ENCODE measurements at regions not wholly inside any gene's neighbourhood (a gene's known extent, or its start where the extent isn't known, plus 50 kb on each side); places are given as distances from the start of the nearest gene placed in this dataset.

DNA sequence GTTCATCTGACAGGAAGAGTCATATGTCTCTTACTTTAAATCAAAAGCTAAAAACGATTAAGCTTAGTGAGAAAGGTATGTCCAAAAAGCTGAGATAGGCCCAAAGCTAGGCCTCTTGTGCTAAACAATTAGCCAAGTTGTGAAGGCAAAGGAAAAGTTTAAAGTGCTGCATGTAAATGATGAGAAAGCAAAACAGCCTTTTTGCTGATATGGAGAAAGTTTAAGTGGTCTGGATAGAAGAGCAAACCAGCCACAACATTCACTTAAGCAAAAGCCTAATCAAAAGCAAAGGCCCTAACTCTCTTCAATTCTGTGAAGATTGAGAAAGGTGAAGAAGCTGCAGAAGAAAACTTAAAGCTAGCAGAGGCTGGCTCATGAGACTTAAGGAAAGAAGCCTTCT is 511.3 kb upstream of the FAM98A start:
- no peak overlapping the region for H3K4me3 ChIP-seq (replicated peaks; ENCODE audit: low read depth, low read length)
- no peak for DNase-seq (ENCODE audit: extremely low read depth, low read depth)
- TF ChIP-seq, protein P1, sequence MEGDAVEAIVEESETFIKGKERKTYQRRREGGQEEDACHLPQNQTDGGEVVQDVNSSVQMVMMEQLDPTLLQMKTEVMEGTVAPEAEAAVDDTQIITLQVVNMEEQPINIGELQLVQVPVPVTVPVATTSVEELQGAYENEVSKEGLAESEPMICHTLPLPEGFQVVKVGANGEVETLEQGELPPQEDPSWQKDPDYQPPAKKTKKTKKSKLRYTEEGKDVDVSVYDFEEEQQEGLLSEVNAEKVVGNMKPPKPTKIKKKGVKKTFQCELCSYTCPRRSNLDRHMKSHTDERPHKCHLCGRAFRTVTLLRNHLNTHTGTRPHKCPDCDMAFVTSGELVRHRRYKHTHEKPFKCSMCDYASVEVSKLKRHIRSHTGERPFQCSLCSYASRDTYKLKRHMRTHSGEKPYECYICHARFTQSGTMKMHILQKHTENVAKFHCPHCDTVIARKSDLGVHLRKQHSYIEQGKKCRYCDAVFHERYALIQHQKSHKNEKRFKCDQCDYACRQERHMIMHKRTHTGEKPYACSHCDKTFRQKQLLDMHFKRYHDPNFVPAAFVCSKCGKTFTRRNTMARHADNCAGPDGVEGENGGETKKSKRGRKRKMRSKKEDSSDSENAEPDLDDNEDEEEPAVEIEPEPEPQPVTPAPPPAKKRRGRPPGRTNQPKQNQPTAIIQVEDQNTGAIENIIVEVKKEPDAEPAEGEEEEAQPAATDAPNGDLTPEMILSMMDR (IDR thresholded peaks at IDR 0.05; ENCODE audit: low read depth, low read length, missing control alignments) = no peak

DNA sequence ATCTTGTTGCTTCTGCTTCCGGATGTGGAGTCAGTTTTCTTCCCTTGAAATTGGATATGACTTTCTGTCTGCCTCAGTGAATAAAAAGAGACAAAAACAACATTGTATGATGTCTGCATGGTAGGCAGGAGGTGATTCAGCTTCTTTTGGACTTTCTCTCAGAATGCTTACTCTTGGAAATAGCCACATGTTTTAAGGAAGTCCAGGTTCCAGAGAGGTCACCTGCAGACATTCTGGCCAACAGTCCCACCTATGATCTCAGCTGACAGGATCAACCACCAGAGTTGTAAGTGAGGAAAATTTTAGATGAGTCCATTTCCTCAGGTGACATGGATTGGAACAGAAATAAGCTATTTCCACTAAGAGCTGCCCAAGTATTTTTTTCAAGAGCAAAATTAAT is 508.7 kb upstream of the FAM98A start:
- TF ChIP-seq, protein P1 (IDR thresholded peaks at IDR 0.05; ENCODE audit: low read depth, low read length, missing control alignments) = no peak
- no peak for DNase-seq (ENCODE audit: extremely low read depth, low read depth)
- H3K4me3 ChIP-seq (replicated peaks; ENCODE audit: low read depth, low read length) = no peak overlapping the region

DNA sequence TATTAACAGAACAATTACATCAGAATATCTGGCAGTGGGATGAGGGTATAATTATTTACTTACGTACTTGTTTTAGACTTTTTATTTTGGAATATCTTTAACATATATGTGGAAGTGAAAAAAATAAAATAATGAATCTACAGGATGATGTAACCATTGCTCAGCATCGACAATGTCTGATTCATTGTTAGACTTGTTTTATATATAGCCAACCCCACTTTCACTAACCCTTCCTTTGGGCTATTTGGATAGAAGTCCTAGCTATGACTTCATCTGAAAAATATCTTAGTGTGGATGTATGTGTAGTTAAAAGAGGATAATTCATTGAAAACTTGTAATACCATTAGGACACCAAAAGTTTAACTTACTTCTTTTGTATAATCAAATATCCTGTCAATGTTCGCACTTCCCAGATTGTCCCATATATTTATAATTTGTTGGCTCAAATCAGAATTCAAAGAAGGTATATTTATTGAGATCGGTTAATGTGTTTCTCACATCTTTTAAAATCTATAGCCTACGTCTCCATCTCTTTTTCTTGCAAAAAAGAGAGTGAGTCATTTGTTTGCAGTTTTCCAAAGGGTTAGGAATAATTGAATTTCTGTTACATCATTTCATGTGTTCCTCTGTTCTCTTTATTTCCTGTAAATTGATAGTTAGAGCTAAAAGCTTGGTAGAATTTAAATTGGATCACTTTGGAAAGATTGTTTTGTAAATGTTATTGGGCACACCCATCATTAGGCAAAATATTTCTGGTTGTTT is 506.1 kb upstream of the FAM98A start:
- DNase-seq (ENCODE audit: extremely low read depth, low read depth) = no peak
- H3K4me3 ChIP-seq (replicated peaks; ENCODE audit: low read depth, low read length) = no peak overlapping the region
- TF ChIP-seq, protein P1 (IDR thresholded peaks at IDR 0.05; ENCODE audit: low read depth, low read length, missing control alignments) = no peak

DNA sequence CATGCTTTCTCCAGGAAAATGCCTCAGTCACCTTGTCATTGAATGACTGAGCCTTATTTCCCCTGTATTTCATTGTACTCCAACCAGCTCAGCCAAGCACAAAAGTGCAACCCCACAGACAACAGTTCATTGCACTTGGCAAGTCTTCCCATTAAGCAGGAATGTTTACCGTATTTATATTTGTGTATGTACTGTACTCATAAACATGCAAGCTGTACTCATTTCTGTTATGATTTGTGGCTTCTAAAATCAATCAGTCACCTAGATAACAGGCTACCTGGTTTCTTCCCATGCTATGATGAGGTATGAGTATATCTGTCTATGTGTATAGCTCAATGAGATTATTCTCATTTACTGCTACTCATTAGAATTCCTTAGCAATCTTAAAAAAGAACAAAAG is 505.5 kb upstream of the FAM98A start:
- DNase-seq (ENCODE audit: extremely low read depth, low read depth) = no peak

DNA sequence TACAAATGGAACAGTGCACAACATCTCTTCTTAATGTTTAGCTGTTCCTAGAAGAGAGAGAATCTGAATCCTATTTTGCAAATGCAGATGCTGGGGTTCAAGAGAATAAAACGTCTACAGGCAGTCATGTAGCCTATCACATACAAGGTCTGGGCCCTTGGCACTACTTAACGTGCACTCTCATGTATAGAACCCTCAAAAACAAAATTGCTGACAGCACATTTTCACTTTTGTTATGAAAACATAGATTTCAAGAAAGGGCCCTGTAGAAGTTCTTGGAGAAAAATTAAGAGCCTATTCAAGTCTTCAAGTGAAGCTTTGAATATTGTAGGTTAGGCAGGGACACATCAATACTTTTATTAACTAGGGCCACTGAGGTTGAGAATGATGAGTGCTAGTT is 504.3 kb upstream of the FAM98A start:
- no peak overlapping the region for H3K4me3 ChIP-seq (replicated peaks; ENCODE audit: low read depth, low read length)
- TF ChIP-seq, protein P1 (IDR thresholded peaks at IDR 0.05; ENCODE audit: low read depth, low read length, missing control alignments) = no peak
- DNase-seq (ENCODE audit: extremely low read depth, low read depth) = no peak

More for the DNA sequence above, 505.5 kb upstream of the FAM98A start:
- H3K4me3 ChIP-seq (replicated peaks; ENCODE audit: low read depth, low read length) = no peak overlapping the region
- TF ChIP-seq, protein P1 (IDR thresholded peaks at IDR 0.05; ENCODE audit: low read depth, low read length, missing control alignments) = no peak

DNA sequence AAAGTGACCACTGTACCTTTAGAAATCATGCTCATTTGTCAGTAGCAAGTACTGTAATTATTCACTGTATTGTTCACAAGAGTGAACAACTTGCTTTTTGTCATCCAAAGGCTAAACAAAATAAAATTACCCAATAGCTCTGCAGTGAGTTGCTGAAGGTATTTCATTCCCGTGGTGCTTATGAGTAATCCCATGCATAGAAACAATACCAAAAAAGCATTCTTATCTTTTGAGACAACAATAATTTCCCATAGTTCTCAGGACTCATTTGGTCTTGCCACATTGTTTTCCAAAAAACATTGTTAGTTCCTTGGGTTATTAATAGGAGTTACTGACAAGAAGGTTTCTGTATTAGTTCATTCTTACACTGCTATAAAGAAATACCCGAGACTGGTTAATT is 503.2 kb upstream of the FAM98A start:
- no peak for DNase-seq (ENCODE audit: extremely low read depth, low read depth)
- H3K4me3 ChIP-seq (replicated peaks; ENCODE audit: low read depth, low read length) = no peak overlapping the region
- TF ChIP-seq, protein P1 (IDR thresholded peaks at IDR 0.05; ENCODE audit: low read depth, low read length, missing control alignments) = no peak

DNA sequence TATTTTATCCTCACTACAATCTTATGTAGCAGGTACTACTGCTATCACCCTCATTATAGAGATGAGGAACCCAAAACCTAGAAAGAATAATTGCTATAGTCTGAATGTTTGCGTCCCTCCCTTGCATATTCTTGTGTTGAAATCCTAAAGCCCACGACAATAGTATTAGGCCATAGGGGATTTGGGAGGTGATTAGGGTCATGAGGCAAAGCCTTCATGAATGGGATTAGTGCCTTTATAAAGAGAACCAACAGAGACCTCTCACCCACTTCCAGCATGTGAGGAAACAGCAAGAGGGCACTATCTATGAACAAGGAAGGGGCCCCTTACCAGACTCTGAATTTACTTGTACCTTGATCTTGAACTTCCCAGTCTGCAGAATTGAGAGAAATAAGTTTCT is 500.3 kb upstream of the FAM98A start:
- TF ChIP-seq, protein P1 (IDR thresholded peaks at IDR 0.05; ENCODE audit: low read depth, low read length, missing control alignments) = no peak
- no peak for DNase-seq (ENCODE audit: extremely low read depth, low read depth)

More for the DNA sequence above, 500.3 kb upstream of the FAM98A start:
- no peak overlapping the region for H3K4me3 ChIP-seq (replicated peaks; ENCODE audit: low read depth, low read length)

Measured in HFF-Myc (cell line).